C4-2B (cell line): ENCODE measurements at regions not wholly inside any gene's neighbourhood (a gene's known extent, or its start where the extent isn't known, plus 50 kb on each side); places are given as distances from the start of the nearest gene placed in this dataset.

Source experiments
- ZFX ChIP-seq: fragments of 450-650 bp; IDR thresholded peaks from 2 replicates; pipeline ENCODE4 v1.6.1; 2017
- TF ChIP-seq, protein P1 (sequence below): fragments of 450-650 bp; conservative IDR thresholded peaks from 2 replicates; pipeline ENCODE4 v1.5.1; 2017; ENCODE audit warnings: mild to moderate bottlenecking

DNA sequence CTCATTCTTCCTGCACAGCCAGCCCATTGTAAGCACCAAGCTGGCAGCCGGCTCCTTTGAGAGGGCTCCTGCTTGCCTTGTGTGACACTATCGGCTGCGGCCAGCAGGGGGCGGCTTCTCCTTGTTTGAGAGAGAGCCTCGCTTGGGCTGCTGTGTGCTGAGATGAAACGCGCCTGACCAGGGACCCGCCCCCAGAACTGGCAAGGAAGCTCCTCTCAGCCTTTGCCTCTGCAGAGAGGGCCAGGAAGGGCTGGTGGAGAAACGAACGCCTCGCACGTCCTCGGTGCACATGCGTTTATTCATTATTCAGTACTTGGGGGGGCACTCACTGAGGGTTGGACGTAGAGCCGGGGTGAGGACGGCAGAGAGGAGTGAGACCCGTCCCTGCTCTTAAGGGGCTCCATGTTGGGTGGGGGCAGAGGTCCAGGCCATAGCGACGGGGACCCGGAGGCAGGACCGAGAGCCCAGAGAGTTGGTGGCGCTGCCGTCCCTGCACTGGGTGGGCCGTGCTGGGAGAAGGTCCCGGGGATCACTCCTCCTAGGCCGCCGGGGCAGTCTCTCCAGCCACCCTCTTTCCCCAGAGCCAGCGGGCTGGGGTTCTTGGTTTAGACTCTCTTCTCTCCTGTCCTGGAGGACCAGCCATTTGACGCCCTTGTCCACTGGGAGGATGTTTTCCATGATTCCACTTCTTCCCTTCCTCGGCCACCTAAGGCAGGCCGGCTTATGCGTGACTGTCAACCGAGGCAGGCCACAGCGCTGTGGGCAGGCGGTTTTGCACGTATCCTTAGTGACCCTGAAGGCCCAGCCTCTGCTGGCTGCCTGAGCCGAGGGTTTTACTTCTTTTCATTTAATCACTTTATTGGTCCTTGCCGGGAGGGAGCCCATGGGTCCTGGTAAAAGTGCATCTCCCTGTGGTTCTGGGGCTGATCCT, 174.5 kb downstream of the KATNAL1 start:
- TF ChIP-seq, protein P1, sequence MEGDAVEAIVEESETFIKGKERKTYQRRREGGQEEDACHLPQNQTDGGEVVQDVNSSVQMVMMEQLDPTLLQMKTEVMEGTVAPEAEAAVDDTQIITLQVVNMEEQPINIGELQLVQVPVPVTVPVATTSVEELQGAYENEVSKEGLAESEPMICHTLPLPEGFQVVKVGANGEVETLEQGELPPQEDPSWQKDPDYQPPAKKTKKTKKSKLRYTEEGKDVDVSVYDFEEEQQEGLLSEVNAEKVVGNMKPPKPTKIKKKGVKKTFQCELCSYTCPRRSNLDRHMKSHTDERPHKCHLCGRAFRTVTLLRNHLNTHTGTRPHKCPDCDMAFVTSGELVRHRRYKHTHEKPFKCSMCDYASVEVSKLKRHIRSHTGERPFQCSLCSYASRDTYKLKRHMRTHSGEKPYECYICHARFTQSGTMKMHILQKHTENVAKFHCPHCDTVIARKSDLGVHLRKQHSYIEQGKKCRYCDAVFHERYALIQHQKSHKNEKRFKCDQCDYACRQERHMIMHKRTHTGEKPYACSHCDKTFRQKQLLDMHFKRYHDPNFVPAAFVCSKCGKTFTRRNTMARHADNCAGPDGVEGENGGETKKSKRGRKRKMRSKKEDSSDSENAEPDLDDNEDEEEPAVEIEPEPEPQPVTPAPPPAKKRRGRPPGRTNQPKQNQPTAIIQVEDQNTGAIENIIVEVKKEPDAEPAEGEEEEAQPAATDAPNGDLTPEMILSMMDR, result peak; percentile 100
- TF ChIP-seq ZFX, result no peak
